GM12873 (cell line): ENCODE measurements at regions not wholly inside any gene's neighbourhood (a gene's known extent, or its start where the extent isn't known, plus 50 kb on each side); places are given as distances from the start of the nearest gene placed in this dataset.

Source experiments
- CTCF ChIP-seq: IDR thresholded peaks from 2 replicates; pipeline ENCODE4 v1.5.1; 2012; ENCODE audit warnings: low read depth, mild to moderate bottlenecking, moderate library complexity, low read length, control low read depth; ENCODE audit not compliant: insufficient read depth; ENCODE audit errors: missing control alignments

GRCh38 chr10:36473122-36473521 is 652.3 kb upstream of the ANKRD30A start:
- no peak for TF ChIP-seq CTCF

GRCh38 chr10:36469585-36469984 is 655.8 kb upstream of the ANKRD30A start:
- no peak for TF ChIP-seq CTCF

- TF ChIP-seq CTCF: no peak
These were observed 656.8 kb upstream of the ANKRD30A start for GRCh38 chr10:36468620-36469019.

GRCh38 chr10:36465604-36466379 is 659.6 kb upstream of the ANKRD30A start:
- no peak for TF ChIP-seq CTCF

- TF ChIP-seq CTCF: no peak
These were observed 661.1 kb upstream of the ANKRD30A start for GRCh38 chr10:36464291-36464690.

GRCh38 chr10:36463390-36463789 is 662.0 kb upstream of the ANKRD30A start:
- no peak for TF ChIP-seq CTCF

- TF ChIP-seq CTCF: no peak
These were observed 663.2 kb upstream of the ANKRD30A start for GRCh38 chr10:36462194-36462593.
